ENCODE measurements at regions not wholly inside any gene's neighbourhood (a gene's known extent, or its start where the extent isn't known, plus 50 kb on each side); places are given as distances from the start of the nearest gene placed in this dataset.
A peak's percentile ranks its signal among the peaks of the same experiment; 100 is the strongest.
"Not testable (repeated sequence)": the region's sequence is repeated elsewhere in the genome, so short reads cannot be mapped to it uniquely, and the experiment has no call there.

- no peak for DNase-seq
These were observed 123.1 kb upstream of the CDYL start for GRCh38 chr6:4653141-4653540.

DNA sequence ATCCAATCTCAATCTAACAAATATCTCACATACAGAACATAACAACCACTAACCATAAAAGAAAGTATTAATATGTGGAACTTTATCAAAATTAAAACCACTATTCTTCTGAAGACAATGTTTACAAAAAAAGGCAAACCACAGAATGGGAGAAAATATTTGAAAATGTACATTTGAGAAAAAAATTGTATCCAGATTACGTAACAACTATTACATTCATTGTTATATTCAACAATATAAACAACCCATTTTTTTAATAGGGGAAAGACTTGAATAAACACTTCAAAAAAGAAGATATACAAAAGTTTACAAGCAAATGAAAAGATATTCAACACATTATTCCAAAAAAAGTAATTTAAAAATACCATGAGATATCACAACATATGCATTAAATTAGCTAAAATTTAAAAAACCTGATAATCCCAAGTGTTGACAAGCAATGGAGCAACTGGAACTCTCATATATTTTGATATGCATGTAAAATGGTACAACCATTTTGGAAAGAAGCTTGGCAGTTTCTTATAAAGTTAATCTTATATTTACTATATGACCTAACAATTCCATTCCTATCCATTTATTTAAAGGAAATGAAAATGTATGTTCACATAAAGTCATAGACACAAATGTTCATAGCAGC, 124.3 kb upstream of the CDYL start:
- DNase-seq, result no peak

- peak; percentile 80 for DNase-seq
These were observed 126.5 kb upstream of the CDYL start for GRCh38 chr6:4649728-4650127.

GRCh38 chr6:4647414-4648365, 128.5 kb upstream of the CDYL start:
- DNase-seq, result peak; percentile 85

DNA sequence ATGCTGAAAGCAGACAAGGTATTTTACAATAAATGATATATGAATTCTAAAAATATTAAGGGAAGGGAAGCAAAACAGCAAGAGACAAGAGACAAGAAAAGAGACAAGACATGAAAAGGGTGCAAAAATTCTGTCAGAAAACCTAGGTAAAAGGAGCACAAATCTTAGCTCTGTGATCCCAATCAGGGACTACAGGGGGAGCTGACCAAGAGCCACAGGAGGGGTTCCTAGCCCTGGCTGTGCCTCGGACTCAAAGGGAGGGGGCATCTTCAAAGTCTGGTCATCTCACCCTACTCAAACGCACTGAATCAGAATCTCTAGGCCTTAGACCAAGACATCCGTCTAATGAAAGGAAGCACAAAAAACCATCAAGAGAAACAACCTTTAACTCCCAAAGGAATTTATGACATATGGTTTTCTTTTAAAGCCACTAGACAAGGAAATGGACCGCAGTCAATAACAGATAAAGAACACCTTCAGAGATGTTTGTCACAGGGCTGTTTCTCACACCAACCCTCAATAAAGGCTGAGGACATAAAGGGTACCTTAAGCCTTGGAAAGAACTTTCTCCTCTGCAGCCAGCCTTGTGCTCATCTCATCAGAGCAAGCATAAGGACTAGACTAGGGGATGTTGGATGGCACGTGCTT, 130.4 kb upstream of the CDYL start:
- no peak for DNase-seq

GRCh38 chr6:4644996-4645395, 131.2 kb upstream of the CDYL start:
- peak; percentile 75 for DNase-seq

DNA sequence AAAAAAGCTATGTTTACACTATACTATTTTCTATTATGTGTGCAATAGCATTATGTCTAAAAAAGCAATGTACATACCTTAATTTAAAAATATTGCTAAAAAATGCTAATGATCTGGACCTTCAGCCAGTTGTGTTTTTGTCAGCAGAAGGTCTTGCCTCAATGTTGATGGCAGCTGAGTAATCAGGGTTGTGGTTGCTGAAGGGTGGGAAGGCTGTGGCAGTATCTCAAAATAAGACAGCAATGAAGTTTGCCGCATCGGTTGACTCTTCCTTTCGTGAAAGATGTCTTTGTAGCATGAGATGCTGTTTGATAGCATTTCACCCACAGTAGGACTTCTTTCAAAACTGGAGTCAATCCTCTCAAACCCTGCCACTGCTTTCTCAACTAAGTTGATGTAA, 134.7 kb upstream of the CDYL start:
- no peak for DNase-seq

GRCh38 chr6:4640139-4640538, 136.1 kb upstream of the CDYL start:
- peak; percentile 91 for DNase-seq

DNA sequence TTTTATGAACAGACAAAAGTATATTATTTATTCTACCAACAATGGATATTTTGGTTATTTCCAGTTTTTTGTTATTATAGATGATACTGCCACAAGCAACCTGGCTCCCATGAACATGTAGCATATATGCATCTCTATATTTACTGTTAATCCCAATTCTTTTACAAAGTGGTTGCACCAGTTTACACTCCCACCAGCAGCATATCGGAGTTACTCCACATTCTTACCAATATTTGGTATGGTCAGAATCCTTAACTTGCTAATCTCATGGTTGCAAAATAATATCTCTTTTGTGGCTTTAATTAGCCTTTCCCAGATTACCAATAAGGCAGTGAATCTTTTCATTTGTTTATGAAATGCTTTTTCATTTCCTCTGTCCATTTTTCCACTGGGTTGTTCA, 137.6 kb upstream of the CDYL start:
- no peak for DNase-seq

GRCh38 chr6:4637691-4638433, 138.3 kb upstream of the CDYL start:
- DNase-seq, result peak; percentile 85

GRCh38 chr6:4636881-4637224, 139.4 kb upstream of the CDYL start:
- DNase-seq, result no peak

- DNase-seq, result no peak
These were observed 139.9 kb upstream of the CDYL start for GRCh38 chr6:4636191-4636880.

DNA sequence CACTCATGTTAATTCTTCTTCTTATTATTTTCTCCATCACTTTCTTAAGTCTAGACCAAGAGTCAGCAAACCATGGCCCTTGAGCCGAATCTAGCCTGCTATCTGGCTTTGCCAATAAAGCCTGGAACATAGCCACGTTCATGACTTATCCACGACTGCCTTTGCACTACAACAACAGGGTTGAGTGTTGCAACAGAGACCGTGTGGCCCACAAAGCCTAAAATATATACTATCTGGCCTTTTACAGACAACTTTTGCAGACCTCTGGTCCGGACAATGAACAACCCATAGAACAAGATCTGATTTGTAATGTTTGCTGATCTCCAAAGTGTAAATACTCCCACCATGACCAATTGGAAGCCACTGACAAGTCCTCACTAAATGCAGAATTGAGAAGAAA, 140.5 kb upstream of the CDYL start:
- DNase-seq, result no peak

DNA sequence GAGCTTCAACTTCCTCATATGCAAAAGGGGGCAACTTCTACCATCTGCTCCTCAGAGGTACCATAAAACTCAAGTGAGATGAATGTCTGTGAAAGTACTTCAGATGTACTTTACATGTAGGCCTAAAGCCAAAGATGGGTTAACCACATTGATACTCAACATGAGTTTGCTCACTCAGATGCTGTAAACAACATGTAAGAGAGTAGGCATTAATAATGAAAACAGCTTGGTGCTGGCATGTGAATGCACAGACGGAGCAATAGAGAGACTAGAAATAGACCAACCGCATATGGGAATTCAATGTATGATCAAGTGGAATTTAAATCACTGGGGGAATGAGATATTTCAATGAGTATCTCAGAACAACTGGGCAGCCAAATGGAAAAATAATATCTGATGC, 143.8 kb upstream of the CDYL start:
- no peak for DNase-seq

GRCh38 chr6:4629789-4630188, 146.4 kb upstream of the CDYL start:
- DNase-seq, result not testable (repeated sequence)

- DNase-seq, result no peak
These were observed 150.6 kb upstream of the CDYL start for GRCh38 chr6:4625557-4625956.

- DNase-seq, result no peak
These were observed 151.5 kb upstream of the CDYL start for GRCh38 chr6:4624726-4625125.

- no peak for DNase-seq
These were observed 155.7 kb upstream of the CDYL start for GRCh38 chr6:4620284-4621151.

GRCh38 chr6:4616311-4616710, 159.9 kb upstream of the CDYL start:
- no peak for DNase-seq

- DNase-seq, result no peak
These were observed 160.3 kb upstream of the CDYL start for GRCh38 chr6:4615891-4616290.

- DNase-seq, result no peak
These were observed 161.0 kb upstream of the CDYL start for GRCh38 chr6:4615231-4615630.
